ENCODE measurements at regions not wholly inside any gene's neighbourhood (a gene's known extent, or its start where the extent isn't known, plus 50 kb on each side); places are given as distances from the start of the nearest gene placed in this dataset.
A peak's percentile ranks its signal among the peaks of the same experiment; 100 is the strongest.

DNA sequence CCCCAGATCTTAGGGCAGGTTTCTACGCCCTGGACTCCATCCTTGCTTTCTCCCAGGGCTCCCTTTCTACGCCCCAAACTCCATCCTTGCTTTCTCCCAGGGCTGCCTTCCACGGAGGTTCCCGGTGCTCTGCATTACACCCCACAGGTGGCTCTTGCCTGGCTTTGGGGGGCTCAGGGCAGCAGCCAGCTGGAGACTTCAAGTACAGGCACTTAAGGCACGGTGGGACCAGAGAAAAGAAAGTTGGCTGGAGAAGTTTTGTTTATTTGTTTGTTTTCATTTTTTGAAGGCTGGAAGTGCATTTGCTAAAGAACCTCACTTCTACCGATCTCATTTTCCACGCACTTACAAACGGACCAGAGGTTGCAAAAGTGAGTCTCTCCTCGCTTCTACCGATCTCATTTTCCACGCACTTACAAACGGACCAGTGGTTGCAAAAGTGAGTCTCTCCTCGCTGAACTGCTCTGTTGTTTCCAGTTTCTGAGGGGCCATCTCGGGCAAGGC lies 103.8 kb upstream of the MED13L start:
- DNase-seq (ENCODE audit: low spot score) = no peak

DNA sequence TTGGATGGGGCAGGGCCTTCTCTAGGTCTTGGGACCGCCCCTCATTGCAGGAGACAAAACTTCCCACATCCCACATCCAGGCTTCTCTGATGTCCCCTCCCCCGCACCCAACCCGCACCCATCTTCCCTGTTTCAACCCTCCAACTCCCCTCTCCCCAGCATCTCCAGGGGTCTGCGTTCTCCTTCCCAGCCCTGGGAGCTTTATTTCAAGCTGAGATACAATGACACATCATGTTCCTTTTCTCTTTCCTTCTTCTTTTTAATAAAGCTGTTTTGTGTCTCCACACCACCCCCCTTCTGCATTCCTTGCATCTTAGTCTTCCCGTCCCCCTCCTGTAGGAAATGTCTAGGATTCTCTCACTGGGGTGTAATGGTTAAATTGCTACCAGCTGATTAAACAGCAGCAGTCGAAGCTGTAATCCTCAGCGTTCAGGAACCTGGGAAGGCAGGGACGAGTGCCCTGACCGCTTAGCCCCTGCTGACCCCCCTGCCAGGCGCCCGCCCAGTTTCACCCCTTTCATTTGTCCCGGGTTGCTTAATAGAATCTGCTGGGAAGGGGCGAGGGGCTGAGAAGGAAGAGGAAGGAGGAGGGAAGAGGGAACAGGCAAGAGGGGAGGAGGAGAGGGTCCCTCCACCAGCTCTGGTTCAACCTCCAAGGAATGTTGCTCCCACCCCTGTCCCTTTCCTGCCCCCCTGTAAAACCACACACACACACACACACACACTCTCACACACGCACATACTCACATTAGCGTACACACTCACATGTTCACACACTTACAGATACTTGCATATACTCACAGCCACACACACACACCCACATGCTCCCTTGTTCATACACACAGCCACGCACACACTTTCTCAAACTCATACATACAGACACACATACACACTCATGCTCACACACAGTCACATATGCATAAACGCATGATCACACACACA lies 104.5 kb upstream of the MED13L start:
- DNase-seq (ENCODE audit: low spot score) = peak; percentile 82

DNA sequence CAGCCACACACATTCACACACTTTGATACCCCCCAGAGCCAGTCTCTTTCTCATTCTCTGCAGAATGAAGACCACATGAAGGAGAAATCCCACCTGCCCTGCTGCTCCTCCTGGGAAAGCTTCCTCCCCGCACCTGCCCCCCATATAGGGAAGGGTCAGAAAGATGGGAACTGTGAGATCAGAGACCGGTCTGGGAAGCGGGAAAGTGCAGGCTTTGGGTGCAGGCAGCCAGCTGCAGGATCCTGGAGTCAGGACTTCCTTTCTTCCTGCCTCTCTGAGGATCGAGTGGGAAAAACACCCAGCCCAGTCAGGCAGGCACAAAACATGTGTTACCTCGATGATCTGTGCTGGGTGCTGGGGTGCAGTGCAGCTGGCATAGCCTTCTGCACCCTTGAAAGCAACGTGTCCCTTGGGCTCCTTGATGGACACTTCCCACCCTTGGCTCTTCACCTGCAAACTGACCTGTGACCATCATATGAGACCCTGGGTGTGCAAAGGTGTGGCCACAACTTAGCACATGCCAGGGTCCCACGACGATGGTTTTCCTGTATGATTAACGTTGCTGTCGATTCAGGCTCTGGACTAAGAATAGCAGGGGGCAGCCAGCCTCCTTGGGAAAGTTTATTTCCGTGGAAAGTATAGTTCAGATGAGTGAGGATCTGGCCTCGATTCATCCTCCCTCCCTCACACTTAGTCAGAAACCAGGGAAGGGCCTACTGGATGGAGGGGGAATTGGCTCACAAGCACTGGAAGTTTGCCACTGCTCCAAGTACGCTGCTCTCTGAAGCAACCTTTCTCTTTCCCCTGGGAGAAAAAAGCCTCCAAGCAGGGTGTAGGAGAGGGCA lies 105.4 kb upstream of the MED13L start:
- peak; percentile 94 for DNase-seq (ENCODE audit: low spot score)

DNA sequence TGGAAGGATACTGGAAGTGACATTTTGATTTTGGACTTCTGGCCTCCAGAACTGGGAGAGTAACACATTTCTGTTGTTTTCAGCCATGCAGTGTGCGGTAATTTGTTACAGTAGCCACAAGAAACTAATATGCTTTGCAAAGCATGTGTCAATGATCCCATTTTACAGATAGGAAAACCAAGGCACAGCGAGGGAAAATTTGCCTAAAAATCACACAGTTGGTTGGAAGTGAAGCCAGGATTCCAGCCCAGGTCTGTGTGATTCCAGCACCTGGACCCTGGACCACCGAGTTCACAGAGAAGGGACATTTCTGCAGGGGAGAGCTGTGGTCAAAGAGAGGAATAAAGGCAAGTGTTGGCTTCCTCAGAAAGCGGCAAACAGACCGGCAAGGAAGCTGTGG lies 106.7 kb upstream of the MED13L start:
- no peak for DNase-seq (ENCODE audit: low spot score)

DNA sequence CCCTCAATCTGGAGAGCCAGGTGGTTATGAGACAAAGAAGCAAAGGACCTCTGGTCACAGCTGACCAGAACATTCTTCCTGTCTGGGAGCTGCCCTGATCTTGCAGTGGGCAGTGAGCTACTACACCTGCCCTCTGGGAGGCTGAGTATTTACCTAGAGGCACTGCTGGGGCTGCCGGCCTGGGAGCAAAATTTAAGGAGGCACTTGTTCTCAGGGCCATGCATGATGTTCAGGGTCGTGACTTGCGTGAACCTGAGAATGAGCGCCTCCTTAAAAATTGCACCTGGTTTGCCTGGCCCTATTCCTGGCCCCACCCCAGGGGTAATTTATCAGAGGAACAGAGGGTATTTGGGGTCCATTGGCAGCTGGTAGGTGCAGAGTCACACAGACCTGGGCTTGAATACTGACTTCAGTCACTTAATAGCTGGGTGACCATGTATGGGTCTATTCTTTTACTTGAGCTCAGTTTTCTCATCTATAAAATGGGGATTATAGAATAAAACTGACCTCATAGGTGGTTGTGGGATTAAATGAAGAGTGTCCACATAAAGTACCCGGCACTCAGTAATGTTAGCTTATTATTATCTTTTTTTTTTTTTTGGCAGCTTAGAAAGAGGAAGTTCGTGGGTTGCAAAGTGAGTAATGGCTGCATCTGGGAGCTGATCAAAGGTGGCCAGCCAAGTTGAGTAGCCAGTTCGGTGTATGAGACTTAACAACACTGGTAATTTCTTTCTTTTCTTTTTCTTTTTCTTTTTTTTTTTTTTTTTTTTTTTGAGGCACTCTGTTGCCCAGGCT lies 107.4 kb upstream of the MED13L start:
- DNase-seq (ENCODE audit: low spot score) = no peak

DNA sequence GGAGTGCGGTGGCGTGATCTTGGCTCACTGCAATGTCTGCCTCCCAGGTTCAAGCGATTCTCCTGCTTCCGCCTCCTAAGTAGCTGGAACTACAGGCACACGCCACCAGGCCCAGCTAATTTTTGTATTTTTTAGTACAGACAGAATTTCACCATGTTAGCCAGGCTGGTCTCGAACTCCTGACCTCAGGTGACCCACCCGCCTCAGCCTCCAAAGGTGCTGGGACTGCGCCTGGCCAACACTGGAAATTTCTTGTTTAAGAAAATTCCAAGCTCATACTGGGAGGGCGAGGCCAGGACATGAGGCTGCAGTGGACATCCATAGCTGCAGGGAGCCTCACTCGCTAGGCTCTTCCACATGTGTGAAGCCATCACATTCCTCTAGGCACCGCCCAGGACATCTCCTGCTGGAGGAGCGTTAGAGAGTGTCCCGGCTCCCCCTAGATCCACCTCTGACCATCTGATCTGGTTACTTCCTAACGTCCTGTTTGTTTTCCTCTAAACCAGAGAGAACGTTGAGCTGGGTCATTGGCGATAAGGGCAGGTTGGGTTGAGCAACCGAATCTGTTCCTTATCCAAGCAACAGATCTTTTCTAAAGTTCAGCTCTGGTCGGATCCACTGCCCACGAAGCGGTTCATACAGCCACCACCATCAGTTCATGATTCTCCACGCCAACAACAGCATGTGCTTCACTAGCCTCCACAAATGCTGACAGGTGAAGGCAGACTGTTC lies 108.2 kb upstream of the MED13L start:
- DNase-seq (ENCODE audit: low spot score) = no peak

DNA sequence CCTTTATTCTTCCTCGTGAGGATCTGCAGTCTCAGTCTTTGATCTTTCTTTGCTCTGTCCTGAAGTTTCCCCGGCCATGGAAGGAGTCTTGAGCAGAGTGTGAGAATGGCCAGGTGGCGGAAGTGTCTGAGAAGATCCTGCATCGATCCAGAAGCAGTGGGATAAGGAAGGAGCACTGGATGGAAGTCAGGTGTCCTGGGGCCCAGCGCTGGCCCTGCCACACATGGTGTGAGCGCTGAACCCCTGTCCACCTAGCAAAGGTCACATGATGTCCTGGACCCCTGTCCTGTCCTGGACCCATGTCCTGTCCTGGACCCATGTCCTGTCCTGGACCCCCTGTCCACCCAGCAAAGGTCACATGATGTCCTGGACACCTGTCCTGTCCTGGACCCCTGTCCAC lies 111.8 kb upstream of the MED13L start:
- DNase-seq (ENCODE audit: low spot score) = no peak

DNA sequence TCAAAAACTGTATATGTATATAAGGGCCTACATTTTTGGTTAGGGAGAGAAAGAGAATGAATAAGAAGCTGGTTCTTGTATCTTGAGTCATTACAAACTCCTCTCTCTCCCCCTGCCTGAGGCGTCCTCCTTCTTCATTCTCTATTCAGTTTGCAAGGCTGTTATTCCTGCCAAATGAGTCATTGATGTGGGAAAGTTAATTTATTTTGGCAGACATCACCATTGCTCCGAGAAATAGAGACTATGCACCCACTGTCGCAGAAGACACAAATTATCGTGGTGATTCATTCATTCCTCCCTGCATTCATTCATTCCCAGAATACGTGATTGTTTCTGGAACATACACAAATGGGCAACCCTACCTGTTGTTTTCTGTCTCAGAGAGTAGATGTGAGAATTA lies 112.5 kb upstream of the MED13L start:
- peak; percentile 50 for DNase-seq (ENCODE audit: low spot score)

DNA sequence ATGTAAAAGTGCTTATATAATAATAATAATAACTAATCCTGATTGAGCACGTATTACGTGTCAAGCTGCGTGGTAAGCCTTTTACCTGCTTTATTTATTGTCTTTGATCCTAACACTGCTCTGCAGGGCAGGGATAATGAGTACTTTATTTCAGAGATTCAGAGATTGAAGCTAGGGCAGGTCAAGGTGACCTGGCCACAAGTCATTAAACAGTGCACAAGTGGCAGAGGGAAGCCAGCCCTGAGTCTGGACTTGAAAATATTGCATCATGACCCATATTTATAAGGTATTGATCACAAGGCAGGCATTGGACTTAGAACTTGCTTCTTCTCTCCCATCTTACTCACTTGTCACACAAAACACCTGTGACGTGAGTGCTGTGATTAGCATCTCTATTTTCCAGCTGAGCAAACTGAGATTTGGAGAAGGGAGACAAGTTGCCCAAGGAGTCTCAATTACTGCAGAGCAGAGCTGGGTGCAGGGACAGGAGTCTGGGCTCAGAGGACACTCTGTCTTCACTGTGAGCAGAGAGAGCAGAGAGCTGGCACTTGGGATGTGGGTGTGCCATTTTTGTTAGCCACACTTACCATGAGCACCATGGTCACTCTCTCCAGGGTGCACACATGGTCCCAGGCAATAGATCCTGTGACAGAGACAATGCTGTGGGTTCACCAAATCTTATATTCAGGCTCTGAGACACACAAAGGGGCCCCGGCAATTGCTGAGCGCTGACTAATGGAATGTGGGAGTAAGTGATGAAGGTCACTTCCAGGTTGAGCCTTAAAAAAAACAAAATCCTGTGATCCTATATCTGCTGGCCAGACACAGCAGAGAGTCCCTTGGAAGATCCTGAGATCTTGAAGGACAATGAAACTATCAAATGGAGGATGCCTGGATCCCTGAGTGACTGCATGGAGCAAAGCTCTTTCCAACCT lies 113.2 kb upstream of the MED13L start:
- no peak for DNase-seq (ENCODE audit: low spot score)

DNA sequence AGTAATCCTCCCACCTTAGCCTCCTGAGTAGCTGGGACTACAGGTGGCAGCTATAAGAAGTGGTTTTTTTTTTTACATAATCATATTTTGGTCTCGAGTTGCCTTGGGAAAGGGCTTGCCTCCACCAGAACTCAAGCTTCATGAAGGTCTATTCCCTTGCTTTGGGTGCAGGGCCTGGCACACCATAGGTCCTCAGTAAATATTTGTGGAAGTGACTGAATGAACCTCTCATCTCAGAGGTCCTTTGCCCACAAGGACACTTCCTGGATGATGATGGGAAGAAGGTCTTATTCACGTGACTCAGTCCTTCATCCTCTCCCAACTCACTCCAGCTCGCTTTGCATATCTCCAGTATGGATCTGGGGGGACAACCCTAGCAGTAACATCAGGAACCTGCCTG lies 114.0 kb upstream of the MED13L start:
- DNase-seq (ENCODE audit: low spot score) = no peak

DNA sequence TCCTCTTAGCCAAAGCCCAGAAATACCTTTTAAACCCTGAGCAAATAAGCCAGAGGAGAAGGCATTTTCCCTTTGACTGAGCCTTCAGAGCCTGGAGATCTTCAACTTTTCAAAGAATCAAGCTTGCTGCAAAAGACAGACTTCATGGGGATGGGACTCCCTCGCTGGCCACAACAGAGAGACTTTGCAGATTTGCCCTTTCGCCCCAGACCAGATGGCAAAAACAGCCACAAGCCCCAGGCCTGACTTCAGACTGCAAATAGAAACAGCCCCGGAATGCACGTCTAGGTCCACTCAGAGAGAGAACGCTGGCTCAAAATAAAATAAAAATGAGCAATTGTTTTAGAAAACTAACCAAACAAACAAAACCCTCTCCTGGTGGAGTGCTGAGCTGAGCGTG lies 114.6 kb upstream of the MED13L start:
- peak; percentile 86 for DNase-seq (ENCODE audit: low spot score)

DNA sequence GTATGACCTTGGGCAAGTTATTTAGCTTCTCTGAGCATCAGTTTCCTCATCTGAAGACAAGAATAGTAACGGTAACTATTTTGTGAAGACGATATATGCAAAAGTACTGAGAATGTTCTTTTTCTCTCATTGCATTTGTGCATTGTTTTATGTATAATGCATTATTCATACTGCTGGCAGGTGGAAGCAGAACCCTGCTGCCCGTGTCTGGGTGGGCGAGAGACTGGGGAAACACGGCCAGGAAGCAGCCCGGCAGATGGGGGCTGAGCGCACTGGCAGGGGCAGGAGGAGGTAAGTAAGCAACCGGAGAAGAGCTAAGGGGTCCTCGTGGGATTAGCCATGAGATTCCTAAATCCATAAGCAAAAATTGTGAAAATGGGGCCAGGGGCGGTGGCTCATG lies 115.8 kb upstream of the MED13L start:
- DNase-seq (ENCODE audit: low spot score) = no peak

DNA sequence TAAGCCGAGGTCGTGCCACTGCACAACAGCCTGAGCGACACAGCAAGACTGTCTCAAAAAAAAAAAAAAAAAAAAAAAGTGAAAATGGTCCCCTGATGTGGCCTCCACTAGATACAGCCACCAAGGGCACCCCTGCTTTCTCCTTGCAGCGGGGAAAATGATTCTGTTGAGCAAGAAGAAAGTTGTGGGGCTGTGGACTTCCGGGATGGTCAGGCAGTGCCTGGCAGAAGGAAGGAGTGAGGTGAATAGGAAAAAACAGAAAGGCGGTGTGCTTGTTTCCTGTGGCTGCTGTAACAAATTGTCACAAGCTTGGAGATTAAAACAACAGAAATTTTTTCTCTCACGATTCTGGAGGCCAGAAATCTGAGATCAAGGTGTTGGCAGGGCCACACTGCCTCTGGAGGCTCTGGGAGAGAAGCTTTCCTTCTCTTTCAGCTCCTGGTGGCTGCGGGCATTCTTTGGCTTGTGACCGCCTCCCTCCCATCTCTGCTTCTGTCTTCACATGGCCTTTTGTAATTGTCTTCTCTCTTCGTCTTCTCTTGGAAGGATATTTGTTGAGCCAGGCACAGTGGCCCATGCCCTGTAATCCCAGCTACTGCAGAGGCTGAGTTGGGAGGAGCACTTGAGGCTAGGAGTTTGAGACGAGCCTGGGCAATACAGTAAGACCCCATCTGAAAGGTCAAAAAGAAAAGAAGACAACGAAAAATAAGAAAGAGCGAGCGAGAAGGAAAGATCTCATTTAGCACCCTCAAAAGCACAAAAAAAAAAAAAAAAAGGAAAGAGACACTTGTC lies 116.6 kb upstream of the MED13L start:
- no peak for DNase-seq (ENCODE audit: low spot score)

DNA sequence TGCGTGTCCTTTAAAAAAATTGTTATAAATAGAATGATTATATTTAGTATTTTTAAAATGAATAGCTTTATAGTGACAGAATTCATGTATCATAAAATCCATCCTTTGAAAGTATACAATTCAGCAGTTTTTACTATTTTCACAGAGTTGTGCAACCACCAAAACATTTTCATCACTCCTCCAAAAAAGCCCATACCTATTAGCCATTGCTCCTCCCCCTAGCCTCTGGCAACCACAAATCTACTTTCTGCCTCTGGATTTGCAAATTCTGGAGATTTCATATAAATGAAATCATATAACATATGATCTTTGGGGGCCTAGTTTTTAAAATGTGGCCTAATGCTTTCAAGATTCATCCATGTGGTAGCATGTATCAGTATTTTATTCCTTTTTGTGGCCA lies 117.9 kb upstream of the MED13L start:
- DNase-seq (ENCODE audit: low spot score) = no peak

DNA sequence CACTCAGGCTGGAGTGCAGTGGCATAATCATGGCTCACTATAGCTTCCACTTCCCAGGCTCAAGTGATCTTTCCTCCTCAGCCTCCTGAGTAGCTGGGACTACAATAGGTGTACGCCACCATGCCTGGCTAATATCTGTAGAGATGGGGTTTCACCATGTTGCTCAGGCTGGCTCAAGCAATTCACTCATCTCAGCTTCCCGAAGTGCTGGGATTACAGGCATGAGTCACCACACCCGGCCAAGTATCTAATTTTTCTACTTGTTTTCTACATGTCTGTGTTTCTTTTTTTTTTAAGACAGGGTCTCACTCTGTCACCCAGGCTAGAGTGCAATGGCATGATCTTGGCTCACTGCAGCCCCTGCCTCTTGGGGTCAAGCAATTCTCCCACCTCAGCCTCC lies 119.7 kb upstream of the MED13L start:
- peak; percentile 33 for DNase-seq (ENCODE audit: low spot score)

DNA sequence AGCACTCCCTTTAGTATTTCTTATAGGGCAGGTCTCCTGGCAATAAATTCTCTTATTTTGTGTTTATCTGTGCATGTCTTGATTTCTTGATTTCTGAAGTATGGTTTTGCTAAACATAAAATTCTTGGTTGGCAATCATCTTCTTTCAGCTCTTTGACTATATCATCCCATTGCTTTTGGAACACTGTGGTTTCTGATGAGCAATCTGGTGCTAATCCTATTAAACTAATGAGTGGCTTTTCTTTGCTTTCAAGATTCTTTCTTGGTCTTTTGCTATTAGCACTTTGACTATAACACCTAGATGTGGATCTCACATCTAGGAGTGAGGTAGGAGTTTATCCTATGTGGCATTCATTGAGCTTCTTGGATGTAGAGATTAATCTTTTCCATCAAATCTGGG lies 120.7 kb upstream of the MED13L start:
- DNase-seq (ENCODE audit: low spot score) = no peak

DNA sequence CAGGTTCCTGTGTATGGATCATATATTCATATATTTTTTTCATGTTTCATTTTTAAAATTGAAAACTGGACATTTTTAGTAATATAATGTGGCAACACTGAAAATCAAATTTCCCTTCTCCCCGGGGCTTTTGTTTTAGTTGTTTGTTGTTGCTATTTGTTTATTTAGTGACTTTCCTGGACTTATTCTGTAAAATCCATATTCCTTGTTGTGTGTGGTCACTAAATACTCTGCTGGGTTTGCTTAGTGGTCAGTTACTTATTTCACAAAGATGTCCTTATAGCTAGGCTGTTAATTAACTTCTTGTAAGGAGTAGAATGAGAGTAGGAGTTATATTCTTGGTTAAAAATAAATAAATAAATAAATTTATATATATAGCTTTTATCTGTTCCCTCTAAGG lies 121.6 kb upstream of the MED13L start:
- no peak for DNase-seq (ENCODE audit: low spot score)

DNA sequence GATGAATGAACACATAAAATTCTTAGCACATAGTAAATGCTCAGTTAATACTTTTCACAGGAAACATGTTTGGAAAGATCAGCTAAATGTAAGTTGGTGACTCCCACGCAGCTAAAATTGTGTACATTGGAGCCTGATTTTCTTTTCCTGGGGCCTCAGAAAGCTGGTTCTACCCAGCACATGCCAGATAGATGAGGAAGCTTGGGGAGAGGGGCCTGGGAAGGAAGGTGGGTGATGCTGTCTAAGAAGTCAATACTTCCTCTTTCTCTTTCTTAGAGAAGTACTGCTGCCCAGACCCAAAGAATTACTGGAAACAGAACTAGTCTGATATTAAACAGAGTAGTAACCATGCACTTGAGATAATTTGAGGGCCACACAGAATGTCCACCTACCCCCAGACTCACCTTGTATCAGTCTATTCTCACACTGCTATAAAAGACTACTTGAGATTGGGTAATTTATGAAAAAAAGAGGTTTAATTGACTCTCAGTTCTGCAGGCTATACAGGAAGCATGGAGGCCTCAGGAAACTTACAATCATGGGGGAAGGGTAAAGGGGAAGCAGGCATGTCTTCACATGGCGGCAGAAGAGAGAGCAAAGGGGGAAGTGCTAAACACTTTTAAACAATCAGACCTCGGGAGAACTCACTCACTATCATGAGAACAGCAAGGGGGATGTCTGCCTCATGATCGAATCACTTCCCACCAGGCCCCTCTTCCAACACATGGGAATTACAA lies 123.3 kb upstream of the MED13L start:
- no peak for DNase-seq (ENCODE audit: low spot score)

Measured in umbilical cord (tissue), 1 donor.